ENCODE measurements at regions not wholly inside any gene's neighbourhood (a gene's known extent, or its start where the extent isn't known, plus 50 kb on each side); places are given as distances from the start of the nearest gene placed in this dataset.

- TF ChIP-seq CTCF (IDR thresholded peaks at IDR 0.05) = no peak
- TF ChIP-seq POLR2A (IDR thresholded peaks at IDR 0.05) = no peak
These were observed 154.2 kb downstream of the TM9SF2 start for GRCh38 chr13:99655351-99656091.

Data from Peyer's patch (tissue), 4 donors.